PC-3 (cell line): ENCODE measurements at regions not wholly inside any gene's neighbourhood (a gene's known extent, or its start where the extent isn't known, plus 50 kb on each side); places are given as distances from the start of the nearest gene placed in this dataset.

Experiments
- ATAC-seq: fragments of 200-7000 bp; cut with Tn5 transposase; 2 replicates; pipeline ENCODE4 v1.9.1; 2020; ENCODE audit warnings: mild to moderate bottlenecking, moderate library complexity
- BruUV-seq: library from RNA; stranded (reverse); fragments of 400-500 nt; replicated peaks from 2 replicates; lab custom pipeline; 2021; lab: Mats Ljungman, UMichigan
- CTCF ChIA-PET: fragments of 300-600 bp; sonication (Branson Sonifier 250); formaldehyde crosslinking; loops from one replicate; lab custom pipeline; 2022; ENCODE audit warnings: antibody characterized with exemption; lab: Charles Lee
- POLR2A ChIA-PET: fragments of 300-600 bp; sonication (Branson Sonifier 250); formaldehyde crosslinking; loops from one replicate; lab custom pipeline; 2022; ENCODE audit warnings: antibody characterized with exemption; ENCODE audit not compliant: unreplicated experiment; lab: Charles Lee
- DNase-seq: peaks from one replicate; pipeline ENCODE4 v3.0.0-alpha.2; 2015
- H2AFZ ChIP-seq: fragments of 300-600 bp; sonication (generic); 2 replicates; pipeline ENCODE4 v1.6.0; 2016; ENCODE audit warnings: antibody characterized with exemption, low read length
- H3F3A ChIP-seq: fragments of 300-600 bp; sonication (generic); one replicate; pipeline ENCODE4 v1.6.0; 2017; ENCODE audit warnings: antibody characterized with exemption, low read length, control low read depth, mild to moderate bottlenecking; ENCODE audit not compliant: unreplicated experiment
- H3K27ac ChIP-seq: fragments of 300-600 bp; sonication (generic); 2 replicates; pipeline ENCODE4 v1.5.1; 2016; ENCODE audit warnings: mild to moderate bottlenecking, low read length
- H3K27me3 ChIP-seq: fragments of 300-600 bp; sonication (generic); 2 replicates; pipeline ENCODE4 v1.6.1; 2016; ENCODE audit warnings: low read length, mixed read lengths
- H3K36me3 ChIP-seq: fragments of 300-600 bp; sonication (generic); 2 replicates; pipeline ENCODE4 v1.6.1; 2016; ENCODE audit warnings: low read depth, mixed run types, low read length, mixed read lengths
- H3K4me1 ChIP-seq: fragments of 300-600 bp; sonication (generic); 2 replicates; pipeline ENCODE4 v1.5.1; 2016; ENCODE audit warnings: low read length; ENCODE audit not compliant: insufficient read depth
- H3K4me2 ChIP-seq: fragments of 300-600 bp; sonication (generic); 2 replicates; pipeline ENCODE4 v1.6.0; 2016; ENCODE audit warnings: low read length
- H3K4me3 ChIP-seq: fragments of 300-600 bp; sonication (generic); 2 replicates; pipeline ENCODE4 v1.5.1; 2016; ENCODE audit warnings: mild to moderate bottlenecking, low read length, mixed read lengths
- H3K79me2 ChIP-seq: fragments of 300-600 bp; sonication (generic); 2 replicates; pipeline ENCODE4 v1.6.1; 2017; ENCODE audit warnings: low read length, mixed read lengths
- H3K9ac ChIP-seq: fragments of 300-600 bp; sonication (generic); 2 replicates; pipeline ENCODE4 v1.6.0; 2016; ENCODE audit warnings: mild to moderate bottlenecking, low read length
- H3K9me2 ChIP-seq: fragments of 300-600 bp; sonication (generic); replicated peaks from 2 replicates; pipeline ENCODE4 v1.6.1; 2016; ENCODE audit warnings: mixed run types, low read length, mixed read lengths
- H3K9me3 ChIP-seq: fragments of 300-600 bp; sonication (generic); 2 replicates; pipeline ENCODE4 v1.6.1; 2016; ENCODE audit warnings: low read length, mixed read lengths
- H4K20me1 ChIP-seq: fragments of 300-600 bp; sonication (generic); 2 replicates; pipeline ENCODE4 v1.6.1; 2016; ENCODE audit warnings: low read length, mixed read lengths
- CTCF ChIP-seq: fragments of 300-600 bp; sonication (generic); conservative IDR thresholded peaks from 2 replicates; pipeline ENCODE4 v1.5.1; 2017; ENCODE audit warnings: antibody characterized with exemption, low read depth, mild to moderate bottlenecking, low read length
- EZH2 ChIP-seq: fragments of 300-600 bp; sonication (generic); IDR thresholded peaks from one replicate; pipeline ENCODE4 v1.6.1; 2017; ENCODE audit warnings: antibody characterized with exemption, mild to moderate bottlenecking, low read length; ENCODE audit not compliant: unreplicated experiment
- EZH2phosphoT487 ChIP-seq: fragments of 300-600 bp; sonication (generic); IDR thresholded peaks from 2 replicates; pipeline ENCODE4 v1.6.1; 2018; ENCODE audit warnings: mild to moderate bottlenecking, antibody characterized with exemption, low read length, borderline replicate concordance
- intact Hi-C: fragments of 100-400 bp; cut with micrococcal nuclease; formaldehyde crosslinking; loops from 2 replicates; pipeline ENCODE4 v1.9.0; 2023

GRCh38 chr2:10233131-10234012 is 69.3 kb upstream of the HPCAL1 start:
- Histone ChIP-seq H3K27ac (no peak overlapping the region), H3K9me2 (no peaks in the 10 kb centered on the region), H3K4me3 (no peak overlapping the region), H3K27me3 (no peaks in the 10 kb centered on the region), H4K20me1 (no peaks in the 10 kb centered on the region), H3K36me3 (no peaks in the 10 kb centered on the region), H3K79me2 (no peaks in the 10 kb centered on the region), H3F3A (no peaks in the 10 kb centered on the region), H3K9me3 (no peaks in the 10 kb centered on the region), H3K4me2 (no peak overlapping the region), H2AFZ (no peak overlapping the region), H3K9ac (no peak overlapping the region), H3K4me1 (no peaks in the 10 kb centered on the region)
- DNase-seq (no peak), ATAC-seq (no peak)
- intact Hi-C loops: no loop called here
- TF ChIP-seq CTCF: no peak
- TF ChIP-seq EZH2: no peak
- no peak for TF ChIP-seq EZH2phosphoT487
- ChIA-PET CTCF (interaction anchor here (0.5 kb wide), 1 partner anchor 22 kb away, joined by 12 read pairs; no protein-coding TSS in a partner anchor), POLR2A (no interaction called here)
- BruUV-seq: no TSS peak

- POLR2A ChIA-PET: no interaction called here
- TF ChIP-seq CTCF (no peak), EZH2 (no peak), EZH2phosphoT487 (no peak)
- no peaks in the 10 kb centered on the region for H4K20me1 ChIP-seq
- H3K9ac ChIP-seq: no peak overlapping the region
- no TSS peak for BruUV-seq
- no peaks in the 10 kb centered on the region for H3K79me2 ChIP-seq
- no peaks in the 10 kb centered on the region for H3K9me3 ChIP-seq
- H3K4me2 ChIP-seq: no peak overlapping the region
- no peaks in the 10 kb centered on the region for H3K9me2 ChIP-seq
- intact Hi-C loops: no loop called here
- H3F3A ChIP-seq: no peaks in the 10 kb centered on the region
- no peaks in the 10 kb centered on the region for H3K36me3 ChIP-seq
- H3K4me3 ChIP-seq: no peak overlapping the region
- H3K27ac ChIP-seq: no peak overlapping the region
- no peaks in the 10 kb centered on the region for H3K27me3 ChIP-seq
- H3K4me1 ChIP-seq: no peaks in the 10 kb centered on the region
- H2AFZ ChIP-seq: no peak overlapping the region
- DNase-seq (no peak), ATAC-seq (no peak)
- CTCF ChIA-PET: no interaction called here
Measured at GRCh38 chr2:10234013-10234306, 68.7 kb upstream of the HPCAL1 start.

- no peak overlapping the region for H2AFZ ChIP-seq
- no peaks in the 10 kb centered on the region for H3K36me3 ChIP-seq
- intact Hi-C loops: no loop called here
- no peak overlapping the region for H3K4me2 ChIP-seq
- DNase-seq: no peak
- ATAC-seq: no peak
- H3K9ac ChIP-seq: no peak overlapping the region
- no peaks in the 10 kb centered on the region for H3K27me3 ChIP-seq
- H3K79me2 ChIP-seq: no peaks in the 10 kb centered on the region
- H3K9me3 ChIP-seq: no peaks in the 10 kb centered on the region
- CTCF ChIA-PET: no interaction called here
- no TSS peak for BruUV-seq
- no peaks in the 10 kb centered on the region for H3K4me1 ChIP-seq
- no peak overlapping the region for H3K27ac ChIP-seq
- H4K20me1 ChIP-seq: no peaks in the 10 kb centered on the region
- no peak overlapping the region for H3K4me3 ChIP-seq
- TF ChIP-seq CTCF (no peak), EZH2 (no peak), EZH2phosphoT487 (no peak)
- POLR2A ChIA-PET: no interaction called here
- H3F3A ChIP-seq: no peaks in the 10 kb centered on the region
- H3K9me2 ChIP-seq: no peaks in the 10 kb centered on the region
Measured at GRCh38 chr2:10234409-10235094, 68.2 kb upstream of the HPCAL1 start.
